BLaER1 treated with 17β-estradiol and CSF1 and Interleukin-3, amounts not matched to agents 10 nM and 100 nM (cell line): ENCODE measurements at regions not wholly inside any gene's neighbourhood (a gene's known extent, or its start where the extent isn't known, plus 50 kb on each side); places are given as distances from the start of the nearest gene placed in this dataset.
A peak's percentile ranks its signal among the peaks of the same experiment; 100 is the strongest.

ENCODE experiments used
- H3K27ac ChIP-seq, 11 experiments: shearing (Covaris generic); formaldehyde crosslinking; 2 replicates each; pipeline ENCODE4 v1.8.1; 2022
- H3K27me3 ChIP-seq, 11 experiments: shearing (Covaris generic); formaldehyde crosslinking; 2 replicates each; pipeline ENCODE4 v1.8.1; 2022
- H3K36me3 ChIP-seq, 11 experiments: shearing (Covaris generic); formaldehyde crosslinking; 2 replicates each; pipeline ENCODE4 v1.8.1; 2022
- H3K4me1 ChIP-seq, 10 experiments: shearing (Covaris generic); formaldehyde crosslinking; 2 replicates each; pipeline ENCODE4 v1.8.1; 2022
- H3K4me2 ChIP-seq, 11 experiments: shearing (Covaris generic); formaldehyde crosslinking; 2 replicates each; pipeline ENCODE4 v1.8.1; 2022
- H3K4me3 ChIP-seq, 10 experiments: shearing (Covaris generic); formaldehyde crosslinking; 2 replicates each; pipeline ENCODE4 v1.8.1; 2022
- H3K9ac ChIP-seq, 11 experiments: shearing (Covaris generic); formaldehyde crosslinking; 2 replicates each; pipeline ENCODE4 v1.8.1; 2022
- H3K9me3 ChIP-seq, 11 experiments: shearing (Covaris generic); formaldehyde crosslinking; replicated peaks in 1 of 11; 2 replicates each; pipeline ENCODE4 v1.8.1; 2022
- H4K20me1 ChIP-seq, 11 experiments: shearing (Covaris generic); formaldehyde crosslinking; 2 replicates each; pipeline ENCODE4 v1.8.1; 2022
- Cebpa-rat ChIP-seq, 11 experiments: shearing (Covaris generic); IDR thresholded peaks; 2 replicates each; pipeline ENCODE4 v1.8.1; 2022

GRCh38 chr13:24045597-24045996, 114.9 kb upstream of the SPATA13 start:
- H3K4me1 ChIP-seq = peaks cover 14 to 37% (median 32%) of the 10 kb centered on the region in 10 experiments
- H3K4me3 ChIP-seq = no peak overlapping the region
- no peak overlapping the region for H3K27ac ChIP-seq

GRCh38 chr13:24050292-24050711, 110.2 kb upstream of the SPATA13 start:
- H3K4me2 ChIP-seq = peak overlapping the region in 2 of 11 experiments; percentile 47 to 49; a peak in 3 of 22 replicates
- H3K27ac ChIP-seq = no peak overlapping the region
- H3K9ac ChIP-seq = no peak overlapping the region
- no peaks in the 10 kb centered on the region for H4K20me1 ChIP-seq
- H3K9me3 ChIP-seq = peaks cover 20 to 27% (median 23%) of the 10 kb centered on the region in 11 experiments
- H3K4me3 ChIP-seq = no peak overlapping the region
- no peak for TF ChIP-seq Cebpa-rat (IDR thresholded peaks at IDR 0.05)
- H3K27me3 ChIP-seq = no peaks in the 10 kb centered on the region
- H3K36me3 ChIP-seq = no peaks in the 10 kb centered on the region
- peaks cover 0 to 19% (median 10%) of the 10 kb centered on the region in 10 experiments; a peak in 14 of 20 replicates for H3K4me1 ChIP-seq

More at GRCh38 chr13:24045597-24045996, 114.9 kb upstream of the SPATA13 start:
- no peak for TF ChIP-seq Cebpa-rat (IDR thresholded peaks at IDR 0.05)
- H3K36me3 ChIP-seq = no peaks in the 10 kb centered on the region
- peaks cover 20 to 27% (median 23%) of the 10 kb centered on the region in 11 experiments for H3K9me3 ChIP-seq
- no peaks in the 10 kb centered on the region for H3K27me3 ChIP-seq
- no peaks in the 10 kb centered on the region for H4K20me1 ChIP-seq
- no peak overlapping the region for H3K9ac ChIP-seq
- no peak overlapping the region for H3K4me2 ChIP-seq

GRCh38 chr13:24050796-24051715, 109.5 kb upstream of the SPATA13 start:
- Histone ChIP-seq H3K4me1 (peaks cover 0 to 26% (median 15%) of the 10 kb centered on the region in 10 experiments; a peak in 16 of 20 replicates), H3K4me2 (peak overlapping the region in 1 of 11 experiments; percentile 49; a peak in 2 of 22 replicates), H4K20me1 (no peaks in the 10 kb centered on the region), H3K27ac (no peak overlapping the region), H3K36me3 (no peaks in the 10 kb centered on the region), H3K4me3 (no peak overlapping the region), H3K9ac (no peak overlapping the region), H3K9me3 (peaks cover 17 to 20% (median 19%) of the 10 kb centered on the region in 11 experiments), H3K27me3 (no peaks in the 10 kb centered on the region)
- TF ChIP-seq Cebpa-rat (IDR thresholded peaks at IDR 0.05) = no peak

GRCh38 chr13:24052547-24053518, 107.7 kb upstream of the SPATA13 start:
- H3K9ac ChIP-seq = no peak overlapping the region

GRCh38 chr13:24053519-24054251, 106.8 kb upstream of the SPATA13 start:
- no peaks in the 10 kb centered on the region for H3K36me3 ChIP-seq
- H3K9me3 ChIP-seq = no peaks in the 10 kb centered on the region
- no peaks in the 10 kb centered on the region for H3K27me3 ChIP-seq
- no peak overlapping the region; a peak in 1 of 22 replicates for H3K4me2 ChIP-seq
- no peaks in the 10 kb centered on the region for H4K20me1 ChIP-seq
- H3K9ac ChIP-seq = no peak overlapping the region
- H3K4me3 ChIP-seq = no peak overlapping the region
- peaks cover 0 to 35% (median 21%) of the 10 kb centered on the region in 10 experiments; a peak in 17 of 20 replicates for H3K4me1 ChIP-seq
- no peak overlapping the region for H3K27ac ChIP-seq
- no peak for TF ChIP-seq Cebpa-rat (IDR thresholded peaks at IDR 0.05)

More at GRCh38 chr13:24052547-24053518, 107.7 kb upstream of the SPATA13 start:
- Histone ChIP-seq H3K4me1 (peaks cover 0 to 35% (median 21%) of the 10 kb centered on the region in 10 experiments; a peak in 17 of 20 replicates), H3K27me3 (no peaks in the 10 kb centered on the region), H3K36me3 (no peaks in the 10 kb centered on the region), H3K4me3 (no peak overlapping the region), H3K9me3 (peaks cover 0 to 2% (median 1%) of the 10 kb centered on the region in 11 experiments; a peak in 14 of 22 replicates), H4K20me1 (no peaks in the 10 kb centered on the region), H3K27ac (no peak overlapping the region), H3K4me2 (no peak overlapping the region; a peak in 2 of 22 replicates)
- TF ChIP-seq Cebpa-rat (IDR thresholded peaks at IDR 0.05) = no peak

- TF ChIP-seq Cebpa-rat (IDR thresholded peaks at IDR 0.05) = no peak
- Histone ChIP-seq H3K27ac (no peak overlapping the region), H3K36me3 (no peaks in the 10 kb centered on the region), H3K9ac (no peak overlapping the region), H3K4me3 (no peak overlapping the region), H4K20me1 (no peaks in the 10 kb centered on the region), H3K4me1 (peaks cover 7 to 40% (median 26%) of the 10 kb centered on the region in 10 experiments), H3K4me2 (peak overlapping the region in 5 of 11 experiments; percentile 6 to 54 (median 48); a peak in 8 of 22 replicates), H3K27me3 (no peaks in the 10 kb centered on the region), H3K9me3 (no peaks in the 10 kb centered on the region)
Measured at GRCh38 chr13:24056616-24057137, 103.8 kb upstream of the SPATA13 start.

- 0 out of 22 replicates have a peak overlapping the region, but pooled peaks of 1 of the 11 experiments have one; percentile 15 for H3K4me2 ChIP-seq
- no peak overlapping the region for H3K4me3 ChIP-seq
- H3K4me1 ChIP-seq = peaks cover 15 to 42% (median 31%) of the 10 kb centered on the region in 10 experiments
- no peaks in the 10 kb centered on the region for H3K9me3 ChIP-seq
- no peak overlapping the region for H3K9ac ChIP-seq
- H4K20me1 ChIP-seq = no peaks in the 10 kb centered on the region
- H3K27me3 ChIP-seq = no peaks in the 10 kb centered on the region
- no peaks in the 10 kb centered on the region for H3K36me3 ChIP-seq
- TF ChIP-seq Cebpa-rat (IDR thresholded peaks at IDR 0.05) = no peak
- H3K27ac ChIP-seq = no peak overlapping the region
Measured at GRCh38 chr13:24060993-24061392, 99.5 kb upstream of the SPATA13 start.
